Stomach smooth muscle (tissue), 2 donors: ENCODE measurements at regions not wholly inside any gene's neighbourhood (a gene's known extent, or its start where the extent isn't known, plus 50 kb on each side); places are given as distances from the start of the nearest gene placed in this dataset.

Experiments used
- H3K27ac ChIP-seq: one replicate; pipeline ENCODE4 v1.7.0; 2013; ENCODE audit warnings: mild to moderate bottlenecking, low read length, inconsistent platforms
- H3K27me3 ChIP-seq, 2 donors: one replicate each; pipeline ENCODE4 v1.7.0; 2013; ENCODE audit warnings: low read length in 2 of 2; ENCODE audit not compliant: insufficient read depth in 2 of 2, control insufficient read depth in 1 of 2
- H3K36me3 ChIP-seq, 2 donors: one replicate each; pipeline ENCODE4 v1.7.0; 2013; ENCODE audit warnings: low read length in 2 of 2; ENCODE audit not compliant: control insufficient read depth in 2 of 2, insufficient read depth in 2 of 2
- H3K4me1 ChIP-seq: one replicate; pipeline ENCODE4 v1.7.0; 2013; ENCODE audit warnings: low read length; ENCODE audit not compliant: control insufficient read depth, insufficient read depth
- H3K4me3 ChIP-seq, 2 donors: one replicate each; pipeline ENCODE4 v1.7.0; 2013; ENCODE audit warnings: low read length in 2 of 2
- H3K9ac ChIP-seq, 2 donors: one replicate each; pipeline ENCODE4 v1.7.0; 2013; ENCODE audit warnings: low read length in 2 of 2, mild to moderate bottlenecking in 1 of 2
- H3K9me3 ChIP-seq, 2 donors: one replicate each; pipeline ENCODE4 v1.7.0; 2013; ENCODE audit warnings: low read length in 2 of 2; ENCODE audit not compliant: control insufficient read depth in 2 of 2
- donor health status: healthy.
- donor health status: Pancreatic carcinoma.

DNA sequence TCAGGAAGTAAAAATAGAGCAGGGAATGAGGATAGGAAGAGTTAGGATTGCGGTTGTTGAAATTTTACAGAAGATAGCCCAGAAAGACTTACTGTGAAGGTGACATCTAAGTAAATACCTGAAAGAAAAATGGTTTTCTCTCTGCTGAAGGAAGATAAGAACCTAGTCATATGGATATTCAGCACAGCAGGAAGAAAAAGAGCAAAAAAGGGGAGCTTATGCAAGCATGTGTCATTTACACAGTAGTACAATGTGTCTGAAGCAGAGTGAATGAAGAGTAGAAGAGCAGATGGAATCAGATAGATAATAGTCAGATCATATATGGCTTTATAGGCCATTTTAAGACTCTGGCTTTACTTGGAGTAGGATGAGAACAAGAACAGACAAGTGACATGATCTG lies 126.9 kb upstream of the TENT5D start:
- no peak overlapping the region for H3K27ac ChIP-seq
- no peaks in the 10 kb centered on the region for H3K9me3 ChIP-seq
- H3K36me3 ChIP-seq = no peaks in the 10 kb centered on the region
- no peak overlapping the region for H3K9ac ChIP-seq
- H3K4me1 ChIP-seq = no peaks in the 10 kb centered on the region
- H3K27me3 ChIP-seq = no peaks in the 10 kb centered on the region
- no peak overlapping the region for H3K4me3 ChIP-seq

DNA sequence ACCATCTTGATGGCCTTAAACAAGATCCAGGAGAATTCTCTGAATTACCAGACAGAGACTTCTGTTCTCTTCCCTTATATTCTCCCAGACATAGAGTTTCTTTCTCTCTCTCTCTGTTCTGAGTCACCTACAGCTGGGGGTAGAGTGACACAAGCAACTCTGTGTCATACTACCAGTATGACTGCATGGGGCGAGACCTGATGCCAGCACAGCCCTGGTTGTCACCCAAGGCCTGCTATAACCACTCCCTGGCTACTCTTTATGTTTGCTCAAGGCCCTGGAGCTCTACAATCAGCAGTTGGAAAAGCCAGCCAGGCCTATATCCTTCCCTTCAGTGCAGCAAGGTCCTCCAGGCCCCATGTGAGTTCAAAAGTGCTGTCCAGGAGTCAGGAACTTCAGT lies 114.2 kb upstream of the TENT5D start:
- Histone ChIP-seq H3K9me3 (peaks cover 0 to 3% of the 10 kb centered on the region in 2 donors), H3K4me3 (no peak overlapping the region), H3K27me3 (peaks cover 0 to 4% of the 10 kb centered on the region in 2 donors), H3K4me1 (no peaks in the 10 kb centered on the region), H3K9ac (no peak overlapping the region), H3K27ac (no peak overlapping the region), H3K36me3 (no peaks in the 10 kb centered on the region)

DNA sequence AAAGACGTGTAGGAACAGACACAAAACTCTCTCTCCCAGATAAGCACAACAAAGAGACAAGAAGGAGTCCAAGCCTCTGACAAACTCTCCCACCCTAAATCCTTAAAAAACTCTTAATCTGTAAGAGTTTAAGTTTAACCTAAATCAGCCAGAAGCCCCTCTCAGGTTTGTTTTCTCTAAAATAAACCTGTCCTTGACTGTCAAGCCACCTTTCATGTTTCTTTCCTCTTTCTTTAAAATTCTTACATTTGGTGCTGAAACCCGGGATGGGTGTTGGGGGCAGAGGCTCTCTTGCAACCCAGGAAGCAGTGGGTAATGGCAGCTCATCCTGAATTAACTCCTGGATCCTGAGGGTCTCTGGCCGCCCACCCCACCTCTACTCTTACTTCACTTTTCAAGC lies 107.8 kb upstream of the TENT5D start:
- Histone ChIP-seq H3K9me3 (peaks cover 0 to 6% of the 10 kb centered on the region in 2 donors), H3K9ac (no peak overlapping the region), H3K27me3 (peaks cover 0 to 8% of the 10 kb centered on the region in 2 donors), H3K27ac (no peak overlapping the region), H3K4me1 (no peaks in the 10 kb centered on the region), H3K4me3 (no peak overlapping the region), H3K36me3 (no peaks in the 10 kb centered on the region)

DNA sequence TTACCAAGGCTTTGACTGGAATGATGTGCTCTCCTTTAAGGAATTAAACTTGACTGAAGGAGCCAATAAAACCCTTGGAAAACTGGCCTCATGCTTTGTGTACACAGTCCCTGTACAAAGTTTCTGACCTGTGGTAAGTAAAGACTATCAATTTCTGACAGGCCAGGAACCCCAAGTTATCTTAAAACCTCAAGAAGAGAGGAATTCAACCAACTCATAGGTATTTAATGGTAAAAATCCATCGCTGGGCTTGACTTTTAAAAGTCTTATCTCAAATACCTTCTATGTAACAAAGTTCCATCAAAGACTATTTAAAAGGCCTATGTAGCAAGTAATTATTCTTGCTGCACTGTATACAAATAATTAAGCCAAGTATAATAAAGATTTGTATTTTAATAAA lies 103.7 kb upstream of the TENT5D start:
- no peaks in the 10 kb centered on the region for H3K4me1 ChIP-seq

DNA sequence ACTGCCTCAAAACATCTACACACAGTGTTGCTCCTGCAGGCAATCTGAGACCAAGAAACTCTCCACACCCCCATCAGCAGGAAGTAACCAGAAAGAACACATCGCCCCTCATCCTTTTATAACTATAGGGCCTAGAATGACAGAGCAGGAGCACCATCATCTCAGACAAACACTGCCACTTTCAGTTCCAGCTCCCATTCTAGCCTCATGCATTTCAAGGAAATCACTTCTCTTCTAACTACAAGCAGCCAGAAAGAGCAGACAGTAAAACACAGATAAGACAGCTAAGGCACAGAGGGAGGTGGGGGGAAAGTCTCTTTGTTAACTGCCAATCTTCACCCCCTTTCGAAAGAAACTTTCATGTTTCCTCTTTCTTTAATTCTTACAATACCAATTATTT lies 102.6 kb upstream of the TENT5D start:
- Histone ChIP-seq H3K27ac (no peak overlapping the region), H3K36me3 (no peaks in the 10 kb centered on the region), H3K4me3 (no peak overlapping the region), H3K4me1 (no peaks in the 10 kb centered on the region), H3K9me3 (peaks cover 0 to 6% of the 10 kb centered on the region in 2 donors), H3K9ac (no peak overlapping the region), H3K27me3 (peaks cover 0 to 4% of the 10 kb centered on the region in 2 donors)

More for the DNA sequence above, 103.7 kb upstream of the TENT5D start:
- Histone ChIP-seq H3K27me3 (peaks cover 0 to 4% of the 10 kb centered on the region in 2 donors), H3K4me3 (no peak overlapping the region), H3K36me3 (no peaks in the 10 kb centered on the region), H3K27ac (no peak overlapping the region), H3K9ac (no peak overlapping the region), H3K9me3 (peaks cover 0 to 6% of the 10 kb centered on the region in 2 donors)

DNA sequence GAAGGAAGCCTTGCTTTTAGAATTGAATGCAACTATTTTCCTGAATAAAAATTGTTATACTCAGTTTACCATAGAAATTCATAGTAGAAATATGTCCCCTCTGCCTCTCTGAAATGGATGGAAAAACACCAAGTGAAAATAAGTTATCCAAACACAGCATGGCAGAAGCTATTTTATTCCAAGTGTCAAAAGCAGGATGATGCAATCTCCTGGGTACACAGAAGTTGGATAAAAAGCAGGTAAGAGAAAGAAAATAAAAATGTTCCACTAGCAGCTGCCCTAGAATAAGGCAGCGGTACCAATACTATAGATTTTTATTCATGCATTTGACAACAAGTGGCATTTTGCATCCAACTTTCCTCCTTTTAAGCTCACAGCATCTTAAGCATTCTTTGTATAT lies 89.0 kb upstream of the TENT5D start:
- H3K27me3 ChIP-seq = no peaks in the 10 kb centered on the region
- H3K4me1 ChIP-seq = no peaks in the 10 kb centered on the region
- H3K27ac ChIP-seq = no peak overlapping the region
- H3K4me3 ChIP-seq = no peak overlapping the region
- H3K36me3 ChIP-seq = no peaks in the 10 kb centered on the region
- H3K9ac ChIP-seq = no peak overlapping the region
- H3K9me3 ChIP-seq = no peaks in the 10 kb centered on the region

DNA sequence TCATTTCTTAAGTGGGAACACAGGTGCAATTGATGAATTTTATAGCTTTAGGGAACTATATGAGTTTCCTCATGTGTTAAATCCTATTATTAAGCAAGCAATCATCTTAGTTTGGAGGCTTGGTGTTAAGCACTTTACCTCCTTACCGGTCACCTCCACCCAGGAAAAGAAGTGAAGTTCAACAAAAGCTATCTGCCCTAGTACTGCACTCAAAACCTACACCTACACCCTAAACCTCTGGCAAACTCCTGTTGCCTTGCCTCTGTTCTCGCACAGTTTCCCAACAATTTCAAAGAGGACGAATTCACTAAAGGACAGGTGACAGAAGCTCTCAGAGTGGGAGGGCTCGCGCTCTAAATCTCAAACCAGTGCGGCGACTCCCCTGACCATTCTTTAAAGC lies 85.7 kb upstream of the TENT5D start:
- Histone ChIP-seq H3K27ac (no peak overlapping the region), H3K9me3 (no peaks in the 10 kb centered on the region), H3K27me3 (no peaks in the 10 kb centered on the region), H3K4me3 (peak overlapping the region in 1 of 2 donors; percentile 50), H3K4me1 (no peaks in the 10 kb centered on the region), H3K9ac (no peak overlapping the region), H3K36me3 (no peaks in the 10 kb centered on the region)

DNA sequence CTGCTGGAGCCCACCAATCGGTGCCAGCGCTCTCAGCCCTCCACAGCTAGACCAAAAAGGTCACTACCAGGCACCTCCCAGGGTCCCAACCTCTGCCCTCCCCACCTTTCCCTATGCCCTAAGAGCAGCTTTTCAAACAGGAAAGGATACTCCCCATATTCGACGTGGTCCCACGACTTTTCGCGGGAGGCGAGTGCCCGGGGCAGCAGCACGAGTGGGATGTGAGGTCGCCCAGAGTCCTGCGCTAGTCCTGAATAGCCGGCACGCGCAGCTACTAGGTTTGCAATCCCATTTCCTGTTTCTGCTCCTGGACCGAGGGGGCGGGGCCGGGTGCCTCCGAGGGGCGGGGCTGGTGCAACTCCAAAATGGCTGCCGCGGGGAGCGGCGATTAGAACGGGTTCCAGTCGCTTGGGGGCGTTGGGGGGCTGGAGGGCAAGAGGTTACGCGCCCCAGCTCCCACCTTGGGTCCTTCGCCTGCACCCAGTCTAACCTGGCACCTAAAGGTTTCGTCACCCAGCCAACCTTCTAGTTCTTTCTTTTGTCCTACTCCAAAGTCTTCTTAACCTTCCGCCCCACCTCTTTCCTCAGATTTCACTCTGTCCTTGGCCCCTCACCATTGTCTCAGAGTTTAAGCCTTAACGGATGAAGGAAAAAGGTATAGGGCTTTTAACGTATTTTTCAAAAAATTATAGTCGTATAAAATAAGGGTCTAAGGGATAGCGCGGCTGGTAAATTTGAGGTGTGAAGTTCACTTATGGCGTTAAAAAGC lies 85.0 kb upstream of the TENT5D start:
- Histone ChIP-seq H3K27me3 (no peaks in the 10 kb centered on the region), H3K36me3 (no peaks in the 10 kb centered on the region), H3K9me3 (no peaks in the 10 kb centered on the region), H3K27ac (no peak overlapping the region), H3K4me3 (peak overlapping the region in 1 of 2 donors; percentile 50), H3K4me1 (no peaks in the 10 kb centered on the region), H3K9ac (no peak overlapping the region)

DNA sequence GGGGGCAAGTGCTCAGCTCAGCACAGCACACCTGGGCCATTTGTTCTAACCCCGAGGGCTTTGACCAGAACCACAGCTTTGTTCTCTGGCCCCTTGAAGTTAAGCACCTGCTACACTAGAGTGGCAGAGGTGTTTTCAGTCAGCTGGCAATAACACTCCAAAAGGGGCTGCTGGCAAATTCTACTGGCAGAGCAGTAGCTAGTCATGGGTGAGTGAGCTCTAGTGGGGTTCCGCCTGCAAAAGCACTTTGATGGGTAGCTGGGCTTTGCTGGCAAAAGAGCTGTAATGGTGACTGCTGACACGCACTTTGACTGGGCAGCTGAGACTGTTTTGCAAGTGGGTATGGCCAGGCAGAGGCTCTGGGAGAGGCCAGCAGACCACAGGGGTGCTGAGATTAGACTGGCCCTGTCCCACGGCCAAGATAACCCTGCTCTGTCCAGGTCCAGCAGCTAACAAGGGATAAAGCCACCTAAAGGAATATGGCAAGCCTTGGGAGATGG lies 65.2 kb upstream of the TENT5D start:
- Histone ChIP-seq H3K36me3 (no peaks in the 10 kb centered on the region), H3K9me3 (no peaks in the 10 kb centered on the region), H3K27me3 (peaks cover 0 to 6% of the 10 kb centered on the region in 2 donors), H3K9ac (no peak overlapping the region), H3K4me3 (no peak overlapping the region), H3K4me1 (no peaks in the 10 kb centered on the region), H3K27ac (no peak overlapping the region)
